IPS-NIHi11 (cell line): ENCODE measurements at regions not wholly inside any gene's neighbourhood (a gene's known extent, or its start where the extent isn't known, plus 50 kb on each side); places are given as distances from the start of the nearest gene placed in this dataset.
"Not testable (repeated sequence)": the region's sequence is repeated elsewhere in the genome, so short reads cannot be mapped to it uniquely, and the experiment has no call there.

Experiments
- DNase-seq: peaks from one replicate; pipeline ENCODE4 v3.0.0; 2012; ENCODE audit warnings: mixed read lengths, low spot score

- no peak for DNase-seq
Observed at GRCh38 chr4:156545003-156545785, 426.4 kb downstream of the PDGFC start.

- no peak for DNase-seq
Observed at GRCh38 chr4:156539376-156539775, 432.2 kb downstream of the PDGFC start.

GRCh38 chr4:156538651-156539257, 432.8 kb downstream of the PDGFC start:
- DNase-seq: no peak

- no peak for DNase-seq
Observed at GRCh38 chr4:156538210-156538609, 433.4 kb downstream of the PDGFC start.

GRCh38 chr4:156537286-156537685, 434.3 kb downstream of the PDGFC start:
- no peak for DNase-seq

GRCh38 chr4:156536661-156537060, 434.9 kb downstream of the PDGFC start:
- no peak for DNase-seq

GRCh38 chr4:156534205-156534604, 437.4 kb downstream of the PDGFC start:
- DNase-seq: no peak

GRCh38 chr4:156528216-156528615, 443.4 kb downstream of the PDGFC start:
- DNase-seq: no peak

- DNase-seq: no peak
Observed at GRCh38 chr4:156527237-156527993, 444.2 kb downstream of the PDGFC start.

- no peak for DNase-seq
Observed at GRCh38 chr4:156523991-156524390, 447.6 kb downstream of the PDGFC start.

GRCh38 chr4:156523492-156523891, 448.1 kb downstream of the PDGFC start:
- DNase-seq: no peak

GRCh38 chr4:156521631-156522030, 450.0 kb downstream of the PDGFC start:
- no peak for DNase-seq

- no peak for DNase-seq
Observed at GRCh38 chr4:156517956-156518355, 453.6 kb downstream of the PDGFC start.

GRCh38 chr4:156517546-156517945, 454.1 kb downstream of the PDGFC start:
- no peak for DNase-seq

- no peak for DNase-seq
Observed at GRCh38 chr4:156516698-156517097, 454.9 kb downstream of the PDGFC start.

- DNase-seq: no peak
Observed at GRCh38 chr4:156515295-156515694, 456.3 kb downstream of the PDGFC start.

- no peak for DNase-seq
Observed at GRCh38 chr4:156512622-156513021, 459.0 kb downstream of the PDGFC start.

- DNase-seq: not testable (repeated sequence)
Observed at GRCh38 chr4:156509921-156510320, 461.7 kb downstream of the PDGFC start.

- peak; percentile 17 for DNase-seq
Observed at GRCh38 chr4:156505341-156505955, 466.2 kb downstream of the PDGFC start.

GRCh38 chr4:156503119-156503518, 468.5 kb downstream of the PDGFC start:
- DNase-seq: no peak

- DNase-seq: no peak
Observed at GRCh38 chr4:156501962-156502361, 469.6 kb downstream of the PDGFC start.

GRCh38 chr4:156499684-156500083, 471.9 kb downstream of the PDGFC start:
- no peak for DNase-seq

- no peak for DNase-seq
Observed at GRCh38 chr4:156497486-156497885, 474.1 kb downstream of the PDGFC start.
